ENCODE measurements at regions not wholly inside any gene's neighbourhood (a gene's known extent, or its start where the extent isn't known, plus 50 kb on each side); places are given as distances from the start of the nearest gene placed in this dataset.

DNA sequence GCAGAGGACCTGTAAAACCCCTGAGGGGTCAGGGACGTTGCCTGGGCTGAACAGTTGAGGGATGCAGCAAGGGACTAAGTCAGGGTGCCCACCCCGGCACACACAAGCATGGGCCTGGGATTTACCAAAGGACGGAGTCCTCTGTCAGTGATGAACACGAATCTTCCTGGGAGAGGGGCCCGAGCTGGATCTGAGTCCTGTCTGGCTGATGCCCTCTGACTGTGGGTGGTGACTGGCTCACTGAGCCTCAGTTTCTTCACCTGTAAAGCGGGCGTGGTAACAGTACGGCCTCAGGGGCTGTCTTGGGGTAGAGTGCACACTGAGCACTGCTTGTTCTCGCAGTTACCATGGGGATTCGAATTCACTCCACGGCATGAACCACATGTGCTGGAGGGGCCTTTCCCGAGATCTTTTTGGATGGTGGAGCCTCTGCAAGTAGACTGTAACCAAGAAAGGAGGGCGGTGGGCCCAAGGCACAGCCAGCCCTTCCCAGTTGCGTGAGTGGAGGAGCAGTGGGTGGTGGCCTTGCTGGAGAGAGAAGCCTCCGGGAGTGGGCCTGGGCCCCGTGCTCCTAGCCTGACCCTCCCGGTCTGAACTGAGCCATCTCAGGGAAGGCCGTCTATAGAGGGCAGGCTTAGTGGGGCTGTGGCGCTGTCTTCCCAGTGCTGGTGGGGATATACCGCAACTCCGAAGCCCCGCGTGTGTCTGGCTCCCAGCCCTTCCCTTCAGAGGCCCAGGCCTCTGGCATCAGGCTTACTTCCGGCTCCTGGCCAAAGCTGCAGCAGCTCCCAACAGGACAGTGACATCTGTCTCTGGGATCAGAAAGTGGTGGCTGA, 130.8 kb upstream of the HS6ST1 start:
- POLR2A ChIA-PET, result no interaction called here
- DNase-seq (ENCODE audit: low read depth, low spot score), result no peak
- Histone ChIP-seq H3K4me3 (ENCODE audit: low read depth, low read length) (no peak overlapping the region), H3K9me3 (ENCODE audit: control insufficient read depth, insufficient read depth, low read length) (no peaks in the 10 kb centered on the region; the same call in 1 of the 2 replicates), H3K27ac (ENCODE audit: low read depth, low read length) (no peak overlapping the region), H3K27me3 (ENCODE audit: control insufficient read depth, insufficient read depth, low read length) (peaks cover 20% of the 10 kb centered on the region)
- CTCF ChIA-PET, result no interaction called here
- TF ChIP-seq, protein P1, sequence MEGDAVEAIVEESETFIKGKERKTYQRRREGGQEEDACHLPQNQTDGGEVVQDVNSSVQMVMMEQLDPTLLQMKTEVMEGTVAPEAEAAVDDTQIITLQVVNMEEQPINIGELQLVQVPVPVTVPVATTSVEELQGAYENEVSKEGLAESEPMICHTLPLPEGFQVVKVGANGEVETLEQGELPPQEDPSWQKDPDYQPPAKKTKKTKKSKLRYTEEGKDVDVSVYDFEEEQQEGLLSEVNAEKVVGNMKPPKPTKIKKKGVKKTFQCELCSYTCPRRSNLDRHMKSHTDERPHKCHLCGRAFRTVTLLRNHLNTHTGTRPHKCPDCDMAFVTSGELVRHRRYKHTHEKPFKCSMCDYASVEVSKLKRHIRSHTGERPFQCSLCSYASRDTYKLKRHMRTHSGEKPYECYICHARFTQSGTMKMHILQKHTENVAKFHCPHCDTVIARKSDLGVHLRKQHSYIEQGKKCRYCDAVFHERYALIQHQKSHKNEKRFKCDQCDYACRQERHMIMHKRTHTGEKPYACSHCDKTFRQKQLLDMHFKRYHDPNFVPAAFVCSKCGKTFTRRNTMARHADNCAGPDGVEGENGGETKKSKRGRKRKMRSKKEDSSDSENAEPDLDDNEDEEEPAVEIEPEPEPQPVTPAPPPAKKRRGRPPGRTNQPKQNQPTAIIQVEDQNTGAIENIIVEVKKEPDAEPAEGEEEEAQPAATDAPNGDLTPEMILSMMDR (IDR thresholded peaks at IDR 0.05; ENCODE audit: low read depth, low read length), result no peak

DNA sequence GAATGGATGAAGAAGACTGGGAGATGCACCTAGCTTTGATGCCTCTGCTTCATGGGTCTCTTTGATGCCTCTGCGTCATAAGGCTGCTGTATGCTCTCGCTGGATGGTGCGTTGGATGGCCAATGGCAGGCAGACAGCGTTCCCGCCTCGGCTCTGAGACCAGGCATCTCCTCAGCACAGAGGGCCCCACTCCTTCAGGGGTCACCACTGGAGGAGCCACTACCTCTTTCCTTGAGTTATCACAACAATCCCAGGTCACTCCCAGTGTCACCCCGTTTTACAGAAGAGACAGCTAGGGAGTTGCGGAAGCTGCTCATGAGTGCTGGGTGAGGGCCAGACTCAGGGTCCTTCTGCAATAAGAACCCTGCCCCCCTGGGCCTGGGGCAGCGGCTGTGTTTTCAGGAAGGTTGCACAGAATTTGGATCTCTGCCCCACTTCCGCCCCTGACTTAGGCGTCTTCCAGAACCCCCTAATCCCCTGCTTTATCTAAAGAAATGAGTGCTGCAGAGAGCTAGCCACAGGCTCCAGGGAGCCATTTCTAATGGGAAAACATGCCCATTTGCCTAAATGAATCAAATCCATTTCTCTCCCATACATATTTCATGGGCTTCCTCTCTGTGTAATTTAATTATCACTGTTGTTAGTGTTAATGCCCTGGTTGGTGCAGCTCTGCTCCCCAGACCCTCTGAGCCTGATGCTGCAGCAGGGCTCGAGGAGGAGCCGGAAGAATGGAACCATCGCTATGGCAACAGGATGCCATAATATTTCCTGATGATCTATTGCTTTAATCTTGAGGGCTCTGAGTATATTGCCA, 131.8 kb upstream of the HS6ST1 start:
- CTCF ChIA-PET, result no interaction called here

DNA sequence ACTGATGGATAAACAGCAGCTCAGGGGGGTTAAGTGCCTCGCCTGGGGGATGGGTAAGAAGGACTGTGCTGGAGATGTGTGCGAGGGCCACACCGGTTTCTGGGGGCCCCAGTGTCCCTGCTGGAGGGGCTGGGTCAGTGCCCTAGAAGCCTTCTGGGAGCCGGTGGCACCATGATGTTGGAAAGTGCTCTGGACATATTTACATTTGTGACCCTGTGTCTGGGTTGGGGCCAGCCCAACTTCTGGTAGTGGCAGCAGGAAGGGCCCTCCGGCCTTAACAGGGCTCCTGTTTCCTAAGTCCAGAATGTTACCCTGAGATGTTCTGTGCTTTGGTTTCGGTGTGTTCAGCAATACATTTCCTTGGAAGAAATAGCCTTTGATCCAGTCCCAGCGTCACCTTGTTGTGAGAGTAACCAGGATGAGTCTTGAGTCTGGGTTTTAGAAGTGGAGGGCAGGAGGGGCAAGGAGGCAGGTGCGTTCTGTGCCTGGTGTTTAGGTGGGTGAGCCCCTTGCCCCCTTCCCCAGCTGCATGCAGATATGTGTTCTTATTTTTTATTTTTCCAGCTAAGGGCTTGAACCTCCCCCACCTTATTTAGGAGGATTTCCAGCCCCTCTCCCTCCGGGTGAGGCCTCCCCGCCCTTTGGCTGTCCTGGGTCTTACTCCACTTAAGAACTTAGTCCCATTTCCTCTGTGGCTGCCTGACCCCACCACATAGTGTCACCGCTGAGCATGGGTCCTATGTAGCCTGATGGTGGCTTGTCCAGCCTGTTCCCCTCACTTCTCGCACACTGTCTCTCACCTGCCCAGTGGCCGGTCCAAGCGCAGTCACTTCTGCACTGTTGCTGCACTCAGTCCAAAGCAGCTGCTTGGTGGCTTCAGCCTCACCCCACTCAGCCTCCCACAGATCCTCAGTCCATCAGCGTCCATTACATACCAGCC, 132.7 kb upstream of the HS6ST1 start:
- Histone ChIP-seq H3K27ac (ENCODE audit: low read depth, low read length) (no peak overlapping the region), H3K4me3 (ENCODE audit: low read depth, low read length) (no peak overlapping the region), H3K9me3 (ENCODE audit: control insufficient read depth, insufficient read depth, low read length) (no peaks in the 10 kb centered on the region; the same call in 1 of the 2 replicates), H3K27me3 (ENCODE audit: control insufficient read depth, insufficient read depth, low read length) (peaks cover 24% of the 10 kb centered on the region)
- ChIA-PET POLR2A (no interaction called here), CTCF (no interaction called here)
- TF ChIP-seq, protein P1 (IDR thresholded peaks at IDR 0.05; ENCODE audit: low read depth, low read length), result no peak
- no peak for DNase-seq (ENCODE audit: low read depth, low spot score)

More for the DNA sequence above, 131.8 kb upstream of the HS6ST1 start:
- POLR2A ChIA-PET, result no interaction called here
- TF ChIP-seq, protein P1 (IDR thresholded peaks at IDR 0.05; ENCODE audit: low read depth, low read length), result no peak
- H3K4me3 ChIP-seq (ENCODE audit: low read depth, low read length), result no peak overlapping the region
- DNase-seq (ENCODE audit: low read depth, low spot score), result no peak
- peaks cover 24% of the 10 kb centered on the region for H3K27me3 ChIP-seq (ENCODE audit: control insufficient read depth, insufficient read depth, low read length)
- no peak overlapping the region for H3K27ac ChIP-seq (ENCODE audit: low read depth, low read length)
- no peaks in the 10 kb centered on the region; the same call in 1 of the 2 replicates for H3K9me3 ChIP-seq (ENCODE audit: control insufficient read depth, insufficient read depth, low read length)

DNA sequence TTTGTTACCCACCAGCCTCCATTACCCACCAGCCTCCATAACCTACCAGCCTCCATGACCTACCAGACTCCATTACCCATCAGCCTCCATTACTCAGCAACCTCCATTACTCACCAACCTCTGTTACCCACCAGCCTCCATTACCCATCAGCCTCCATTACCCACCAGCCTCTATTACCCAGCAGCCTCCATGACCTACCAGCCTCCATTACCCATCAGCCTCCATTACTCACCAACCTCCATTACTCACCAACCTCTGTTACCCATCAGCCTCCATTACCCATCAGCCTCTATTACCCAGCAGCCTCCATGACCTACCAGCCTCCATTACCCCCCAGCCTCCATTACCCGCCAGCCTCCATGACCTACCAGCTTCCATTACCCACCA, 133.3 kb upstream of the HS6ST1 start:
- Histone ChIP-seq H3K27me3 (ENCODE audit: control insufficient read depth, insufficient read depth, low read length) (peaks cover 24% of the 10 kb centered on the region), H3K9me3 (ENCODE audit: control insufficient read depth, insufficient read depth, low read length) (no peaks in the 10 kb centered on the region; the same call in 1 of the 2 replicates), H3K4me3 (ENCODE audit: low read depth, low read length) (no peak overlapping the region), H3K27ac (ENCODE audit: low read depth, low read length) (no peak overlapping the region)
- ChIA-PET CTCF (no interaction called here), POLR2A (no interaction called here)
- TF ChIP-seq, protein P1 (IDR thresholded peaks at IDR 0.05; ENCODE audit: low read depth, low read length), result no peak
- no peak for DNase-seq (ENCODE audit: low read depth, low spot score)

All from AG04450 (cell line).